ENCODE measurements at regions not wholly inside any gene's neighbourhood (a gene's known extent, or its start where the extent isn't known, plus 50 kb on each side); places are given as distances from the start of the nearest gene placed in this dataset.

GRCh38 chr11:96707273-96707672 is 317.5 kb downstream of the JRKL start:
- Mint-ChIP-seq H3K27me3 (ENCODE audit: unreplicated experiment) (no peaks in the 10 kb centered on the region), H3K9me3 (ENCODE audit: unreplicated experiment) (no peaks in the 10 kb centered on the region), H3K4me3 (ENCODE audit: unreplicated experiment) (no peak overlapping the region), H3K4me1 (ENCODE audit: unreplicated experiment) (peaks cover 5% of the 10 kb centered on the region), H3K27ac (ENCODE audit: unreplicated experiment) (no peak overlapping the region), H3K36me3 (ENCODE audit: low read depth, unreplicated experiment) (no peaks in the 10 kb centered on the region)
- TF ChIP-seq CTCF (IDR thresholded peaks at IDR 0.05; ENCODE audit: unreplicated experiment): no peak
- no peak for DNase-seq (ENCODE audit: low spot score)

GRCh38 chr11:96708219-96708878 is 318.5 kb downstream of the JRKL start:
- H3K4me1 Mint-ChIP-seq (ENCODE audit: unreplicated experiment): peaks cover 5% of the 10 kb centered on the region
- H3K27ac Mint-ChIP-seq (ENCODE audit: unreplicated experiment): no peak overlapping the region
- no peak for TF ChIP-seq CTCF (IDR thresholded peaks at IDR 0.05; ENCODE audit: unreplicated experiment)
- H3K4me3 Mint-ChIP-seq (ENCODE audit: unreplicated experiment): no peak overlapping the region
- H3K36me3 Mint-ChIP-seq (ENCODE audit: low read depth, unreplicated experiment): no peaks in the 10 kb centered on the region
- H3K9me3 Mint-ChIP-seq (ENCODE audit: unreplicated experiment): no peaks in the 10 kb centered on the region
- no peaks in the 10 kb centered on the region for H3K27me3 Mint-ChIP-seq (ENCODE audit: unreplicated experiment)
- no peak for DNase-seq (ENCODE audit: low spot score)

DNA sequence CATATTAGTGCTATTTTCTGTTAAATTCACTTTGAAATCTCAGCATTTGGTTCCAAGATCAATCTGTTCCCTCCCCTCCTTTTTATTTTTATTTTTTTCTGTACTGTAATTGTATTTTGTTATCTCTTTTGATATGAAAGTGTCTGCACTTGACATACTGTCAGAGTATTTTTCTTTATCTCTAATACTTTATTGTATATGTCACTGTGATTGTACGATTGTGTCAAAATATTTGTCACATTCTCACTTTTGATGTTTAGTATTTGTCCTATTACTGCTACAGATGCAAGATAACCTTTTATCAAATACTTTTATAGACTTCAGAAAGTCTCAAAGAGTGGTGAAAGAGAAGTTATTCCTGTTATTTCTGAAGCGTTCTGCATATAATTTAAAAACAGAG is 323.5 kb downstream of the JRKL start:
- Mint-ChIP-seq H3K4me1 (ENCODE audit: unreplicated experiment) (peaks cover 5% of the 10 kb centered on the region), H3K9me3 (ENCODE audit: unreplicated experiment) (no peaks in the 10 kb centered on the region), H3K27ac (ENCODE audit: unreplicated experiment) (no peak overlapping the region), H3K4me3 (ENCODE audit: unreplicated experiment) (no peak overlapping the region), H3K27me3 (ENCODE audit: unreplicated experiment) (no peaks in the 10 kb centered on the region), H3K36me3 (ENCODE audit: low read depth, unreplicated experiment) (no peaks in the 10 kb centered on the region)
- no peak for TF ChIP-seq CTCF (IDR thresholded peaks at IDR 0.05; ENCODE audit: unreplicated experiment)
- DNase-seq (ENCODE audit: low spot score): no peak

- no peaks in the 10 kb centered on the region for H3K36me3 Mint-ChIP-seq (ENCODE audit: low read depth, unreplicated experiment)
- no peak for TF ChIP-seq CTCF (IDR thresholded peaks at IDR 0.05; ENCODE audit: unreplicated experiment)
- no peaks in the 10 kb centered on the region for H3K27me3 Mint-ChIP-seq (ENCODE audit: unreplicated experiment)
- H3K4me1 Mint-ChIP-seq (ENCODE audit: unreplicated experiment): peaks cover 3% of the 10 kb centered on the region
- H3K4me3 Mint-ChIP-seq (ENCODE audit: unreplicated experiment): no peak overlapping the region
- H3K27ac Mint-ChIP-seq (ENCODE audit: unreplicated experiment): no peak overlapping the region
- no peaks in the 10 kb centered on the region for H3K9me3 Mint-ChIP-seq (ENCODE audit: unreplicated experiment)
- DNase-seq (ENCODE audit: low spot score): no peak
Measured at GRCh38 chr11:96714689-96715088, 324.9 kb downstream of the JRKL start.

DNA sequence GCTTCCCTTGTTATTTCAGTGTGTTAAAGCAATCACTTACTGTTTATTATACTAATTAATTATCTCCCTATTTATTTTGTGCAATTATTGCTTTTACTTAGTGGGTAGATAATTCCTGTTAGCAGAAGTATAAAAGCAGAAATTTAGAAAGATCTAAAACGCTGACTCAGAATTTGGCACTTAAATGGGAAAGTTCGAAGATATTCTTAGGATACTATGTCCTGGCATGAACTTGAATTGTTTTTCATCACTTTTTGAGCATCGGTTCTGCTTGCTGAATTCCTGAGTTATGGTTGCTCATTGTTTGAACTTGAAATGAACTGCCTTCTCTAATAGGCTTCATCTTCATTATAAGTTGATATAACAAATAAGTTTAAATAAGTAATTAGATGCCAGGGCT is 325.4 kb downstream of the JRKL start:
- DNase-seq (ENCODE audit: low spot score): no peak
- Mint-ChIP-seq H3K36me3 (ENCODE audit: low read depth, unreplicated experiment) (no peaks in the 10 kb centered on the region), H3K4me3 (ENCODE audit: unreplicated experiment) (no peak overlapping the region), H3K27ac (ENCODE audit: unreplicated experiment) (no peak overlapping the region), H3K4me1 (ENCODE audit: unreplicated experiment) (no peaks in the 10 kb centered on the region), H3K9me3 (ENCODE audit: unreplicated experiment) (no peaks in the 10 kb centered on the region), H3K27me3 (ENCODE audit: unreplicated experiment) (no peaks in the 10 kb centered on the region)
- no peak for TF ChIP-seq CTCF (IDR thresholded peaks at IDR 0.05; ENCODE audit: unreplicated experiment)
